A549 (cell line): ENCODE measurements at regions not wholly inside any gene's neighbourhood (a gene's known extent, or its start where the extent isn't known, plus 50 kb on each side); places are given as distances from the start of the nearest gene placed in this dataset.

ENCODE experiments used
- ATAC-seq, 2 experiments: fragments of 200-7000 bp in 1 of 2; fragments of >200 bp in 1 of 2; cut with Nextera tagmentation in 1 of 2; cut with Tn5 transposase in 1 of 2; 3 replicates each; pipeline versions ENCODE4 v1.8.0 to v1.9.1; 2018 to 2020; ENCODE audit warnings: mild to moderate bottlenecking in 1 of 2, moderate library complexity in 1 of 2
- CTCF ChIA-PET: fragments of 300-600 bp; sonication (Branson Sonifier 250); formaldehyde crosslinking; extraction: SDS; loops from one replicate; lab custom pipeline; 2021; ENCODE audit warnings: antibody characterized with exemption, inconsistent platforms; lab: Yijun Ruan, JAX
- POLR2A ChIA-PET: fragments of 350-600 bp; formaldehyde crosslinking; extraction: SDS; loops from one replicate; lab custom pipeline; 2021; ENCODE audit warnings: antibody characterized with exemption, inconsistent platforms; lab: Yijun Ruan, JAX
- DNase-seq, 2 experiments: peaks; one replicate each; pipeline versions ENCODE4 v3.0.0 to v3.0.0-alpha.2; 2011 to 2016; ENCODE audit warnings: low read depth in 1 of 2, low spot score in 1 of 2
- FAIRE-seq: peaks from 2 replicates; lab custom pipeline; 2011; peaks lifted over from hg19 to GRCh38; lab: Jason Lieb, UNC
- H3K27ac ChIP-seq, 2 experiments: fragments of >200 bp; sonication (Bioruptor Twin); formaldehyde crosslinking; 3 replicates each; pipeline ENCODE4 v1.5.1; 2016 to 2017
- H3K4me1 ChIP-seq: fragments of >200 bp; sonication (Bioruptor Twin); formaldehyde crosslinking; 3 replicates; pipeline ENCODE4 v1.6.1; 2016
- H3K4me2 ChIP-seq: fragments of >200 bp; sonication (Bioruptor Twin); formaldehyde crosslinking; 3 replicates; pipeline ENCODE4 v1.6.1; 2016
- H3K4me3 ChIP-seq: fragments of >200 bp; sonication (Bioruptor Twin); formaldehyde crosslinking; 3 replicates; pipeline ENCODE4 v1.5.1; 2016
- H3K9me3 ChIP-seq: fragments of >200 bp; sonication (Bioruptor Twin); formaldehyde crosslinking; 3 replicates; pipeline ENCODE4 v1.6.1; 2016
- CBX2 ChIP-seq: fragments of 200-600 bp; sonication (generic); IDR thresholded peaks from 2 replicates; pipeline ENCODE4 v1.6.1; 2016; ENCODE audit warnings: low read depth, mild to moderate bottlenecking, borderline replicate concordance
- CBX8 ChIP-seq: fragments of 200-600 bp; sonication (generic); IDR thresholded peaks from 2 replicates; pipeline ENCODE4 v1.6.1; 2016
- CTCF ChIP-seq: fragments of >200 bp; sonication (Bioruptor Twin); formaldehyde crosslinking; IDR thresholded peaks from 3 replicates; pipeline ENCODE4 v1.5.1; 2016
- ESRRA ChIP-seq: fragments of 150-350 bp; IDR thresholded peaks from 2 replicates; pipeline ENCODE4 v1.6.1; 2014; ENCODE audit warnings: mild to moderate bottlenecking, low read length, borderline replicate concordance
- FOSB ChIP-seq: fragments of 250-450 bp; sonication (Bioruptor Pico); IDR thresholded peaks from 2 replicates; pipeline ENCODE4 v1.5.0; 2020; ENCODE audit warnings: mild to moderate bottlenecking, moderate library complexity
- FOSL2 ChIP-seq, 2 experiments: fragments of 450-650 bp in 1 of 2; fragments of >200 bp in 1 of 2; sonication (Bioruptor Twin) in 1 of 2; formaldehyde crosslinking; IDR thresholded peaks; 2 replicates each; pipeline versions ENCODE4 v1.5.0 to v1.6.1; 2016 to 2020; ENCODE audit warnings: mild to moderate bottlenecking in 1 of 2, moderate library complexity in 1 of 2
- FOXS1 ChIP-seq: fragments of 250-450 bp; sonication (Bioruptor Pico); IDR thresholded peaks from 2 replicates; pipeline ENCODE4 v1.5.0; 2020; ENCODE audit warnings: mild to moderate bottlenecking, moderate library complexity
- HEYL ChIP-seq: fragments of 250-450 bp; sonication (Bioruptor Pico); IDR thresholded peaks from 2 replicates; pipeline ENCODE4 v1.8.0; 2021; ENCODE audit warnings: mild to moderate bottlenecking, moderate library complexity
- HOXB5 ChIP-seq: fragments of 250-450 bp; sonication (Bioruptor Pico); IDR thresholded peaks from 2 replicates; pipeline ENCODE4 v1.5.0; 2020; ENCODE audit warnings: mild to moderate bottlenecking, moderate library complexity
- KDM1A ChIP-seq: fragments of 200-600 bp; sonication (generic); IDR thresholded peaks from 2 replicates; pipeline ENCODE4 v1.6.1; 2016; ENCODE audit warnings: low read depth, mild to moderate bottlenecking
- MAFK ChIP-seq: fragments of 450-650 bp; IDR thresholded peaks from 2 replicates; pipeline ENCODE4 v1.6.1; 2014; ENCODE audit not compliant: partially characterized antibody
- MAZ ChIP-seq: fragments of 150-350 bp; IDR thresholded peaks from 2 replicates; pipeline ENCODE4 v1.6.1; 2014; ENCODE audit warnings: antibody characterized with exemption, low read depth, low read length, borderline replicate concordance
- NPAS2 ChIP-seq: fragments of 250-450 bp; sonication (Bioruptor Pico); IDR thresholded peaks from 2 replicates; pipeline ENCODE4 v1.8.0; 2022; ENCODE audit warnings: mild to moderate bottlenecking, moderate library complexity, borderline replicate concordance
- PHF8 ChIP-seq: fragments of 200-600 bp; sonication (generic); IDR thresholded peaks from 2 replicates; pipeline ENCODE4 v1.6.1; 2016; ENCODE audit warnings: low read depth, mild to moderate bottlenecking, antibody characterized with exemption, moderate library complexity, borderline replicate concordance
- RAD21 ChIP-seq, 2 experiments: fragments of >200 bp in 1 of 2; sonication (Bioruptor Twin) in 1 of 2; formaldehyde crosslinking in 1 of 2; IDR thresholded peaks in 1 of 2; conservative IDR thresholded peaks in 1 of 2; 2 replicates in 1 of 2; 3 replicates in 1 of 2; pipeline ENCODE4 v1.6.1; 2012 to 2018; ENCODE audit warnings: inconsistent platforms in 1 of 2
- RARB ChIP-seq: fragments of 250-450 bp; sonication (Bioruptor Pico); IDR thresholded peaks from 2 replicates; pipeline ENCODE4 v1.8.0; 2021; ENCODE audit warnings: mild to moderate bottlenecking, moderate library complexity
- SMC3 ChIP-seq: fragments of >200 bp; sonication (Bioruptor Twin); formaldehyde crosslinking; IDR thresholded peaks from 3 replicates; pipeline ENCODE4 v1.6.1; 2018; ENCODE audit warnings: inconsistent platforms
- TFCP2L1 ChIP-seq: fragments of 250-450 bp; sonication (Bioruptor Pico); IDR thresholded peaks from 2 replicates; pipeline ENCODE4 v1.5.0; 2021; ENCODE audit warnings: mild to moderate bottlenecking
- ZC3H11A ChIP-seq: fragments of 450-650 bp; IDR thresholded peaks from 2 replicates; pipeline ENCODE4 v1.6.1; 2014; ENCODE audit warnings: antibody characterized with exemption, mild to moderate bottlenecking
- WGBS: methylation state at CpG from one replicate; pipeline ENCODE4 v1.1.6; 2017; ENCODE audit errors: missing lambda C conversion rate; 5-methylcytosine and 5-hydroxymethylcytosine counted together
- TF ChIP-seq, protein P1 (sequence below): IDR thresholded peaks from 2 replicates; pipeline ENCODE4 v1.6.1; 2012

GRCh38 chr12:30813525-30814294 lies 59.0 kb upstream of the CAPRIN2 start (continued):
- TF ChIP-seq FOSL2 (IDR thresholded peaks at IDR 0.05) (no peak), FOSL2 (CRISPR knock-in tag; IDR thresholded peaks at IDR 0.05) (no peak), NPAS2 (no peak)

- H3K4me1 ChIP-seq: no peaks in the 10 kb centered on the region
- ChIA-PET POLR2A (no interaction called here), CTCF (interaction anchor here (0.7 to 1.2 kb wide), 2 partner anchors 59 to 1505 kb away, joined by 3 read pairs; no protein-coding TSS in a partner anchor)
- TF ChIP-seq MAFK: no peak
- no peak for TF ChIP-seq KDM1A
- no peak for TF ChIP-seq TFCP2L1 (CRISPR knock-in tag)
- no peak for TF ChIP-seq FOSB
- TF ChIP-seq CBX8: no peak
- TF ChIP-seq CBX2: no peak
- TF ChIP-seq MAZ: no peak
- TF ChIP-seq ZC3H11A: no peak
- no peak for TF ChIP-seq ESRRA
- TF ChIP-seq HEYL: no peak
- TF ChIP-seq, protein P1, sequence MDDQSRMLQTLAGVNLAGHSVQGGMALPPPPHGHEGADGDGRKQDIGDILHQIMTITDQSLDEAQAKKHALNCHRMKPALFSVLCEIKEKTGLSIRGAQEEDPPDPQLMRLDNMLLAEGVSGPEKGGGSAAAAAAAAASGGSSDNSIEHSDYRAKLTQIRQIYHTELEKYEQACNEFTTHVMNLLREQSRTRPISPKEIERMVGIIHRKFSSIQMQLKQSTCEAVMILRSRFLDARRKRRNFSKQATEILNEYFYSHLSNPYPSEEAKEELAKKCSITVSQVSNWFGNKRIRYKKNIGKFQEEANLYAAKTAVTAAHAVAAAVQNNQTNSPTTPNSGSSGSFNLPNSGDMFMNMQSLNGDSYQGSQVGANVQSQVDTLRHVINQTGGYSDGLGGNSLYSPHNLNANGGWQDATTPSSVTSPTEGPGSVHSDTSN: no peak
- TF ChIP-seq HOXB5 (CRISPR knock-in tag): no peak
- DNase-seq (no peak), ATAC-seq (no peak), FAIRE-seq (no peak)
- no peak overlapping the region for H3K27ac ChIP-seq
- WGBS: 62% methylated on average over 4 of the region's 4 CpGs
- no peak overlapping the region for H3K4me3 ChIP-seq
- H3K9me3 ChIP-seq: peaks cover 9% of the 10 kb centered on the region
- H3K4me2 ChIP-seq: no peak overlapping the region
These were observed 57.2 kb upstream of the CAPRIN2 start for GRCh38 chr12:30811966-30812365.

GRCh38 chr12:30810918-30811317 lies 56.2 kb upstream of the CAPRIN2 start:
- no peak overlapping the region for H3K4me2 ChIP-seq
- POLR2A ChIA-PET: no interaction called here
- H3K4me1 ChIP-seq: no peaks in the 10 kb centered on the region
- WGBS: 85% methylated on average over 2 of the region's 2 CpGs
- CTCF ChIA-PET: no interaction called here
- H3K9me3 ChIP-seq: peaks cover 9% of the 10 kb centered on the region
- DNase-seq (no peak), FAIRE-seq (no peak), ATAC-seq (no peak)
- TF ChIP-seq PHF8 (no peak), ZC3H11A (peak; percentile 97)
- H3K4me3 ChIP-seq: no peak overlapping the region
- H3K27ac ChIP-seq: no peak overlapping the region

DNA sequence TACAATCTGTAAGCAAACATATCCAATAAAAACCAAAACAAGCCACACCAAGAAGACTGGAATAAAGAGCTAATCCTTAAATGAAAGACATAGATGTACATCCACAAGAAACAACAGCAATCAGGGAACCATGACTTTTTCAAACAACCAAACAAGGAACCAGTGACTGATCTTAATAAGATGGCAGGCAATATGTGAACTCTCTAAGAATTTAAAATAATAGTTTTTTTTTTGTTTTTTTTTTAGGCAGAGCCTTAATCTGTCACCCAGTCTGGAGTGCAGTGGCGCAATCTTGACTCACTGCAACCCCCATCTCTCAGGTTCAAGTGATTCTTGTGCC lies 52.9 kb upstream of the CAPRIN2 start:
- H3K4me3 ChIP-seq: no peak overlapping the region
- WGBS: 24% methylated on average over 1 of the region's 1 CpG
- DNase-seq (no peak), FAIRE-seq (no peak), ATAC-seq (no peak)
- no peak overlapping the region for H3K27ac ChIP-seq
- TF ChIP-seq HOXB5 (CRISPR knock-in tag) (no peak), FOXS1 (CRISPR knock-in tag) (peak; percentile 10; the same call in 1 of the 2 replicates)
- H3K4me1 ChIP-seq: no peaks in the 10 kb centered on the region
- H3K4me2 ChIP-seq: no peak overlapping the region
- CTCF ChIA-PET: interaction anchor here (0.6 to 2.8 kb wide), 18 partner anchors 9 to 1288 kb away, joined by 3 to 18 read pairs (median 5); partner anchors contain the start of gene CAPRIN2
- H3K9me3 ChIP-seq: peaks cover 14% of the 10 kb centered on the region
- POLR2A ChIA-PET: interaction anchor here (0.6 to 1.3 kb wide), 2 partner anchors 11 to 54 kb away, joined by 3 read pairs; no protein-coding TSS in a partner anchor

GRCh38 chr12:30806989-30807694 lies 52.4 kb upstream of the CAPRIN2 start:
- H3K4me3 ChIP-seq: no peak overlapping the region
- TF ChIP-seq SMC3 (peak; percentile 83), CBX8 (no peak), KDM1A (no peak), RARB (CRISPR knock-in tag) (no peak), CTCF (peak; percentile 76), RAD21 (conservative IDR thresholded peaks at IDR 0.05 in 1 of 2, IDR thresholded peaks at IDR 0.05 in 1 of 2) (peak; percentile 93 to 95)
- TF ChIP-seq, all 56 proteins: peak for 3
- no peaks in the 10 kb centered on the region for H3K4me1 ChIP-seq
- no peak overlapping the region for H3K4me2 ChIP-seq
- POLR2A ChIA-PET: interaction anchor here (1.3 kb wide), 1 partner anchor 53 kb away, joined by 3 read pairs; no protein-coding TSS in a partner anchor
- FAIRE-seq: peak; percentile 95
- H3K27ac ChIP-seq: no peak overlapping the region
- ATAC-seq: peak; percentile 88 to 93
- 62% methylated on average over 7 of the region's 7 CpGs for WGBS
- DNase-seq: peak in 1 of 2 experiments; percentile 76
- CTCF ChIA-PET: interaction anchor here (0.6 to 2.8 kb wide), 19 partner anchors 8 to 1287 kb away, joined by 3 to 18 read pairs (median 5); partner anchors contain the start of gene CAPRIN2
- peaks cover 14% of the 10 kb centered on the region for H3K9me3 ChIP-seq
